Testis (tissue), 2 donors: ENCODE measurements at regions not wholly inside any gene's neighbourhood (a gene's known extent, or its start where the extent isn't known, plus 50 kb on each side); places are given as distances from the start of the nearest gene placed in this dataset.

Experiments used
- POLR2A ChIP-seq: fragments of 450-650 bp; IDR thresholded peaks from one replicate; pipeline ENCODE4 v1.6.1; 2017; ENCODE audit warnings: antibody characterized with exemption, mild to moderate bottlenecking, moderate library complexity
- TF ChIP-seq, protein P1 (sequence below), 3 experiments: fragments of 450-650 bp in 2 of 3; fragments of 200-600 bp in 1 of 3; sonication (generic) in 1 of 3; IDR thresholded peaks; one replicate each; pipeline ENCODE4 v1.5.1; 2016 to 2019; ENCODE audit warnings: antibody characterized with exemption in 3 of 3, mild to moderate bottlenecking in 2 of 3, moderate library complexity in 1 of 3

DNA sequence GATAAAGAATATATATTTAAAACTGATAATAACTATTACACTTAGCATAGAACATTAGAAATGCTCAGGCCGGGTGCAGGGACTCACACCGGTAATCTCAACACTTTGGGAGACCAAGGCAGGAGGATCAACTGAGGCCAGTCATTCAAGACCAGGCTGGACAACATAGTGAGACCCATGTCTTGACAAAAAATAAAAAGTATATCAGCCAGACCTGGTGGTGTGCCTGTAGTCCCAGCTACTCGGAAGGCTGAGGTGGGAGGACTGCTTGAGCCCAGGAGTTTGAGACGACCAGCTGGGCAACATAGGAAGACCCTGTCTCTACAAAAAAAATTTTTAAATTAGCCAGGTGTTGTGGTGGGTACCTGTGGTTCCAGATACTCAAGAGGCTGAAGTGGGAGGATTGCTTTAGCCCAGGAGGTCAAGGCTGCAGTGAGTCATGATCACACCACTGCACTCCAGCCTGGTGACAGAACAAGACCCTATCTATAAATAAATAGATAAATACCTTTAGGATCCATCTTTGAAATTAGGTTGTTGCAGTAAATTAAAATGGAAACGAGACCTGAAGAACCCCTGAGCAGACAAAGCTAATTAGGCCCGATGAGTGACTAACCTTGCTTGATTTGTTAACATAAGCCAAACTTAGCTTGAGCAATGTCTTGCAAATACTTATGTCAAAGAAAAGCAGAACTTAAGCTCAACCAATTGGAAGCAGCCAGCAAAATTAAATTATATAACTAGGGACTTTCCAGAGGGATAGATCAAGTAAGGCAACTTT lies 75.8 kb upstream of the E2F3 start:
- no peak for TF ChIP-seq POLR2A
- TF ChIP-seq, protein P1, sequence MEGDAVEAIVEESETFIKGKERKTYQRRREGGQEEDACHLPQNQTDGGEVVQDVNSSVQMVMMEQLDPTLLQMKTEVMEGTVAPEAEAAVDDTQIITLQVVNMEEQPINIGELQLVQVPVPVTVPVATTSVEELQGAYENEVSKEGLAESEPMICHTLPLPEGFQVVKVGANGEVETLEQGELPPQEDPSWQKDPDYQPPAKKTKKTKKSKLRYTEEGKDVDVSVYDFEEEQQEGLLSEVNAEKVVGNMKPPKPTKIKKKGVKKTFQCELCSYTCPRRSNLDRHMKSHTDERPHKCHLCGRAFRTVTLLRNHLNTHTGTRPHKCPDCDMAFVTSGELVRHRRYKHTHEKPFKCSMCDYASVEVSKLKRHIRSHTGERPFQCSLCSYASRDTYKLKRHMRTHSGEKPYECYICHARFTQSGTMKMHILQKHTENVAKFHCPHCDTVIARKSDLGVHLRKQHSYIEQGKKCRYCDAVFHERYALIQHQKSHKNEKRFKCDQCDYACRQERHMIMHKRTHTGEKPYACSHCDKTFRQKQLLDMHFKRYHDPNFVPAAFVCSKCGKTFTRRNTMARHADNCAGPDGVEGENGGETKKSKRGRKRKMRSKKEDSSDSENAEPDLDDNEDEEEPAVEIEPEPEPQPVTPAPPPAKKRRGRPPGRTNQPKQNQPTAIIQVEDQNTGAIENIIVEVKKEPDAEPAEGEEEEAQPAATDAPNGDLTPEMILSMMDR (IDR thresholded peaks at IDR 0.05), result no peak
